ENCODE measurements at regions not wholly inside any gene's neighbourhood (a gene's known extent, or its start where the extent isn't known, plus 50 kb on each side); places are given as distances from the start of the nearest gene placed in this dataset.

DNA sequence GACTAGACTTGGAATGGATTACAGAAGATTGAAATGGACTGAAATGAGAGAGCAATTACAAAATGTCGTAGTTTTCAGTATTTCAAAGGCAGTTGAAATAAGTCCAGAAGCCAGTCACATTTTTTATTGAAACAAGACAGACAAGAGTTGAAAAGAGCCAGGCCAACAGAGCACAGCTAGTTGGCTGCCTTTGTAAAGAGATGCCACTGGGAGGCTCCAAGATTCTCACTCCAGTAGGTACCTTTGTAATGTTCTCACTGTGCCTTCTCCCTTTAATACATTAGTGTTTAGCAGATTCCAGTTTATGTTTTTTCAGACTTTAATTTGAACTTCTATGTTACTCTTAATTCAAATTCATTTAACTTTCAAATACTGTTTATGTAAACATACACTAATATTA lies 234.8 kb downstream of the DSEL start:
- H3K4me1 ChIP-seq (ENCODE audit: control insufficient read depth in 2 of 2, insufficient read depth in 2 of 2, low read length in 1 of 2) = no peaks in the 10 kb centered on the region
- no peaks in the 10 kb centered on the region for H3K36me3 ChIP-seq (ENCODE audit: control insufficient read depth in 2 of 2, insufficient read depth in 2 of 2, low read length in 1 of 2)
- H3K27me3 ChIP-seq (ENCODE audit: control insufficient read depth in 1 of 2, insufficient read depth in 2 of 2, low read length in 2 of 2) = no peaks in the 10 kb centered on the region
- no peak overlapping the region for H3K4me3 ChIP-seq (ENCODE audit: low read depth in 1 of 2, low read length in 2 of 2)
- no peaks in the 10 kb centered on the region for H3K9me3 ChIP-seq (ENCODE audit: control insufficient read depth in 2 of 2, insufficient read depth in 1 of 2, low read depth in 1 of 2, low read length in 1 of 2)
- H3K27ac ChIP-seq (ENCODE audit: low read depth in 2 of 2, low read length in 1 of 2) = no peak overlapping the region
- WGBS, 2 donors = 61 to 75% methylated on average over 1 of the region's 1 CpG

DNA sequence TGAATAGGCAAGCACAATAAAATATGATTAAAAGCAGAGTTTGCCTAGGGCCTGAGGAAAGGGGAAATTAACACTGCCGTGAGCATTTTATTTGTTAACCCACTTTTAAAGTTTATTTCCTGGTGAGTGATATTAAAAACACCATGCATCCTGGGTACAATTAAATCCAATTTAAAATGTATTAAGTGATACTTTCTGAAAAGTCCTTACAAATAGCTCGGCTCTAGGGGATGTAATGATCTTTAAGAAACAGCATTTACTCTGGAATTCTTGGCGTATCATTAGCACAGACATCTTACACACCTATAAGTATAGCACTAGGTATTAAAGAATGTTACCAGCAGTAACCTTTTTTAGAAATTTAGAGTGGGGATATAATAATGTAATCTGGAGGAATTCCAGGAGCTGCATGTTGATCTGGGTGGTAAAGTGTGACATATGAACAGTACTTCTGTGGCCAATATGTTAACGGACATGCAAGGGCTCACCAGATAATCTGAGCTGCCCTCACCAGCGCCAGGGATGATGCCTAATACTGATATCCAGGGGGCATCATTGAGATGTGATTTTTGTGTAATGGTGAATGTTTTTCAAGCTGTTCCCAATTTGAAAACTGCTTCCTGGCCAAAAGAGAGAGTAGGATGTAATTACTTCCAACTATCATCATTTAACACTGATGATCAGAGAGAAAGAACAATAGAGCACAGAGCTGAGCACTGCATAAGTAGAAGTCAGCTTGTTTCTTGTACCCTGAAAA lies 235.9 kb downstream of the DSEL start:
- Histone ChIP-seq H3K9me3 (ENCODE audit: control insufficient read depth in 2 of 2, insufficient read depth in 1 of 2, low read depth in 1 of 2, low read length in 1 of 2) (no peaks in the 10 kb centered on the region), H3K4me3 (ENCODE audit: low read depth in 1 of 2, low read length in 2 of 2) (no peak overlapping the region), H3K4me1 (ENCODE audit: control insufficient read depth in 2 of 2, insufficient read depth in 2 of 2, low read length in 1 of 2) (no peaks in the 10 kb centered on the region), H3K27ac (ENCODE audit: low read depth in 2 of 2, low read length in 1 of 2) (no peak overlapping the region), H3K36me3 (ENCODE audit: control insufficient read depth in 2 of 2, insufficient read depth in 2 of 2, low read length in 1 of 2) (no peaks in the 10 kb centered on the region), H3K27me3 (ENCODE audit: control insufficient read depth in 1 of 2, insufficient read depth in 2 of 2, low read length in 2 of 2) (no peaks in the 10 kb centered on the region)
- WGBS, 2 donors = 75% methylated on average over 5 of the region's 5 CpGs

DNA sequence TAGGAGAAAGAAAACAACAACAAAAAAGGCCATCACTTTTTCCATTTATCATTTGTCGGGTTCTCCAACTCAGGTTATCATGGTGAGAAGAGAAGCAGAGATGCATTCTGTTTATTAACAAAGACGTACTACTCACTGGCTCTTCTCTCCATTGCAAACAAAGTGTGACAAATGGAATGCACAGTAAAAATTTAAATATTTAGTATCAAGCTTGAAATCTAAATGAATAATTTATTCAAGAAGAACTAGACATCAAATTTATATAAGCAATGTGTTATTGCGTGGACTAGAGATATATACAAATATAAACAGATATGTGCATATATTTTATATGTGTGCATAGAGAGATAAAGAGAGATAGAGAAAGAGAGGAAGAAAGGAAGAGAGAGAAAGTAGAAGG lies 236.5 kb downstream of the DSEL start:
- Histone ChIP-seq H3K27ac (ENCODE audit: low read depth in 2 of 2, low read length in 1 of 2) (no peak overlapping the region), H3K4me1 (ENCODE audit: control insufficient read depth in 2 of 2, insufficient read depth in 2 of 2, low read length in 1 of 2) (no peaks in the 10 kb centered on the region), H3K27me3 (ENCODE audit: control insufficient read depth in 1 of 2, insufficient read depth in 2 of 2, low read length in 2 of 2) (no peaks in the 10 kb centered on the region), H3K36me3 (ENCODE audit: control insufficient read depth in 2 of 2, insufficient read depth in 2 of 2, low read length in 1 of 2) (no peaks in the 10 kb centered on the region), H3K9me3 (ENCODE audit: control insufficient read depth in 2 of 2, insufficient read depth in 1 of 2, low read depth in 1 of 2, low read length in 1 of 2) (no peaks in the 10 kb centered on the region), H3K4me3 (ENCODE audit: low read depth in 1 of 2, low read length in 2 of 2) (no peak overlapping the region)
- 72 to 73% methylated on average over 3 of the region's 3 CpGs for WGBS, 2 donors

DNA sequence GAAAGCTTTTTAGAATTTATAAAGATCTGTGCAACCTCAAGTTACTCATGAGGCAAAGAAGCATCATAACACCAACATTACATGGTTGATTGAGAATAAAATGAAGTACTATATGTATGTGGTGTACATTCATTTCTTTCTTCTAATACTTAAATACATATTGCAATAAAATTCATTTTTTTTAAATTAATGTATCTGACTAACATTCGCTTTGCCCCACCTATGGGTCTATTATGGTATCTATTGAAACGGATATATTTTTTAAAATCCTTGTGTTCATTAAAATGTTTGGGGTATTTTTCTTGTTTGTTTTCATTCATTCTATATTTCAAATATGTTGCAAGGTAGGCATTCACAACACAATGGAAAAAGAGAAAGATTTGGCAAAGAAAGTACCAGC lies 237.5 kb downstream of the DSEL start:
- Histone ChIP-seq H3K4me1 (ENCODE audit: control insufficient read depth in 2 of 2, insufficient read depth in 2 of 2, low read length in 1 of 2) (no peaks in the 10 kb centered on the region), H3K27me3 (ENCODE audit: control insufficient read depth in 1 of 2, insufficient read depth in 2 of 2, low read length in 2 of 2) (no peaks in the 10 kb centered on the region), H3K27ac (ENCODE audit: low read depth in 2 of 2, low read length in 1 of 2) (no peak overlapping the region), H3K4me3 (ENCODE audit: low read depth in 1 of 2, low read length in 2 of 2) (no peak overlapping the region), H3K36me3 (ENCODE audit: control insufficient read depth in 2 of 2, insufficient read depth in 2 of 2, low read length in 1 of 2) (no peaks in the 10 kb centered on the region), H3K9me3 (ENCODE audit: control insufficient read depth in 2 of 2, insufficient read depth in 1 of 2, low read depth in 1 of 2, low read length in 1 of 2) (no peaks in the 10 kb centered on the region)
- 85 to 87% methylated on average over 2 of the region's 2 CpGs for WGBS, 2 donors

DNA sequence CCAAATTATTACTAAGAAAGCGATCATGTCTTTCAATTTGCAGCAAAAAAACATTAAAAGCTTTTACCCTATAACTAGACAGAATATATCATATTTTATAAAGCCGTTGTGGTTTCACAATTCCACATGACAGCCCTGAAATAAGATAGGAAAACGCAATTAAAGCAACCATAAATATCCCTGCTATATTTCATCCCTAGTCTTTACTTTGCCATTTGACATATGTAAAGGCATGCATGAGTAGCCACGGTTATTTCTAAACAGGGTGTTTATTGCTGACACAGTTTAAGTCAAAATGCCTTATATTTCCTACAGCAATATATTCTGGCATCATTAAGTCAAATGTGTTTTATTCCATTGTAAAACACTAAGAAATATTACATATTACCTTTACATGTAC lies 239.9 kb downstream of the DSEL start:
- 75% methylated on average over 4 of the region's 4 CpGs for WGBS, 2 donors
- no peaks in the 10 kb centered on the region for H3K4me1 ChIP-seq (ENCODE audit: control insufficient read depth in 2 of 2, insufficient read depth in 2 of 2, low read length in 1 of 2)
- H3K36me3 ChIP-seq (ENCODE audit: control insufficient read depth in 2 of 2, insufficient read depth in 2 of 2, low read length in 1 of 2) = no peaks in the 10 kb centered on the region
- H3K9me3 ChIP-seq (ENCODE audit: control insufficient read depth in 2 of 2, insufficient read depth in 1 of 2, low read depth in 1 of 2, low read length in 1 of 2) = no peaks in the 10 kb centered on the region
- no peak overlapping the region for H3K27ac ChIP-seq (ENCODE audit: low read depth in 2 of 2, low read length in 1 of 2)
- H3K4me3 ChIP-seq (ENCODE audit: low read depth in 1 of 2, low read length in 2 of 2) = no peak overlapping the region
- no peaks in the 10 kb centered on the region for H3K27me3 ChIP-seq (ENCODE audit: control insufficient read depth in 1 of 2, insufficient read depth in 2 of 2, low read length in 2 of 2)

DNA sequence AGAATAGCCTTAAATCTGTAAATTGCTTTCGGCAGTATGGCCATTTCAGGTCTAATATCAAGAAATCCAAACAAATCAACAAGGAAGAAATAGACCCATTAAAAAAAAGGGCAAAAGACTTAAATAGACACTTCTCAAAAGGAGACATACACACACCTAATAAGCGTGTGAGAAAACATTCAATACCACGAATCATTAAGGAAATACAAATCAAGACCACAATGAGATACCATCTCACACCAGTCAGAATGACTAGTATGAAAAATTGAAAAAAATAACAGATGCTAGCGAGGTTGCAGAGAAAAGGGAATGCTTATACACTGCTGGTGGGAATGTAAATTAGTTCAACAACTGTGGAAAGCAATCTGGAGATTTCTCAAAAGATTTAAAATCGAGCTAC lies 243.2 kb downstream of the DSEL start:
- Histone ChIP-seq H3K36me3 (ENCODE audit: control insufficient read depth in 2 of 2, insufficient read depth in 2 of 2, low read length in 1 of 2) (no peaks in the 10 kb centered on the region), H3K4me1 (ENCODE audit: control insufficient read depth in 2 of 2, insufficient read depth in 2 of 2, low read length in 1 of 2) (no peaks in the 10 kb centered on the region), H3K27ac (ENCODE audit: low read depth in 2 of 2, low read length in 1 of 2) (no peak overlapping the region), H3K9me3 (ENCODE audit: control insufficient read depth in 2 of 2, insufficient read depth in 1 of 2, low read depth in 1 of 2, low read length in 1 of 2) (no peaks in the 10 kb centered on the region), H3K4me3 (ENCODE audit: low read depth in 1 of 2, low read length in 2 of 2) (no peak overlapping the region), H3K27me3 (ENCODE audit: control insufficient read depth in 1 of 2, insufficient read depth in 2 of 2, low read length in 2 of 2) (no peaks in the 10 kb centered on the region)
- 71% methylated on average over 5 of the region's 5 CpGs for WGBS, 2 donors

DNA sequence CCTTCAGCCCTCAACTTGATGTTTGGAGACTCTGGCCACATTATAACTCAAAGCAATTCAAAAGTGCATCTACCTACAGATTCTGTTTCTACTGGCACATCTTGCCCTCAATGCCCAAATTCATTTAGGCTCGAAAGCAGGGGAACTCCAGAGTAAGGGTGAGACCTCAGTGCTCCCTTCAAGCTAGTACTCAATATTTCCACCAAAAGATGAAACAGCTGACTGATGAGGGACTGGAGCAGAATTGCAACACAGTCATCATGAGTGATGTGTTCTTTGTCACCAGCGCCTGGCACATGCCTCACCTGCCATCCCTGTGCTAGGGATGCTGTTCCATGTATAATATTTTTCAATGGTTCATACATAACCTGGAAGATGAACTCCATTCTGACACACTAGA lies 247.3 kb downstream of the DSEL start:
- H3K9me3 ChIP-seq (ENCODE audit: control insufficient read depth in 2 of 2, insufficient read depth in 1 of 2, low read depth in 1 of 2, low read length in 1 of 2) = no peaks in the 10 kb centered on the region
- 75 to 77% methylated on average over 2 of the region's 2 CpGs for WGBS, 2 donors
- H3K27me3 ChIP-seq (ENCODE audit: control insufficient read depth in 1 of 2, insufficient read depth in 2 of 2, low read length in 2 of 2) = no peaks in the 10 kb centered on the region
- H3K4me3 ChIP-seq (ENCODE audit: low read depth in 1 of 2, low read length in 2 of 2) = no peak overlapping the region
- no peaks in the 10 kb centered on the region for H3K36me3 ChIP-seq (ENCODE audit: control insufficient read depth in 2 of 2, insufficient read depth in 2 of 2, low read length in 1 of 2)
- H3K27ac ChIP-seq (ENCODE audit: low read depth in 2 of 2, low read length in 1 of 2) = no peak overlapping the region
- H3K4me1 ChIP-seq (ENCODE audit: control insufficient read depth in 2 of 2, insufficient read depth in 2 of 2, low read length in 1 of 2) = no peaks in the 10 kb centered on the region

DNA sequence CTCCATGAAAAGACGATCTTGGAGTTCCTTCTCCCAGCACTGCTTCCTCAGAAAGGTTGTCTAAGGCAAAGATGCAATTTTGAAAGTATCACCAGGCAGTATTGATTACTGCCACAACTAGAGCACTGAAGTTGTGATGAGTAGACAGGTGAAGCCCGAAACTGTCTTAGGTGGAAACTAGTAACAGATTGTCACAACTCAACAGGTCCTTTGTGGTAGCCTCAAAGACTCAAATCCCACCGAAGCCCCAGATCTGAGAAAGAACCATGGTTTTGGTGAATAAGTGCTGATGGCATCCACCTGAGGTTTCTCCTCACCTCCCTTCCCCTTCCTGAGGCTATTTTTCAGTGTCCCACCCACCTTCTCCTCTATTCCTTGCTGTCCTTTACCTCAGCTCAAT lies 248.0 kb downstream of the DSEL start:
- no peak overlapping the region for H3K4me3 ChIP-seq (ENCODE audit: low read depth in 1 of 2, low read length in 2 of 2)
- no peak overlapping the region for H3K27ac ChIP-seq (ENCODE audit: low read depth in 2 of 2, low read length in 1 of 2)
- H3K27me3 ChIP-seq (ENCODE audit: control insufficient read depth in 1 of 2, insufficient read depth in 2 of 2, low read length in 2 of 2) = no peaks in the 10 kb centered on the region
- no peaks in the 10 kb centered on the region for H3K36me3 ChIP-seq (ENCODE audit: control insufficient read depth in 2 of 2, insufficient read depth in 2 of 2, low read length in 1 of 2)
- WGBS, 2 donors = 85 to 86% methylated on average over 3 of the region's 3 CpGs
- no peaks in the 10 kb centered on the region for H3K9me3 ChIP-seq (ENCODE audit: control insufficient read depth in 2 of 2, insufficient read depth in 1 of 2, low read depth in 1 of 2, low read length in 1 of 2)
- no peaks in the 10 kb centered on the region for H3K4me1 ChIP-seq (ENCODE audit: control insufficient read depth in 2 of 2, insufficient read depth in 2 of 2, low read length in 1 of 2)

DNA sequence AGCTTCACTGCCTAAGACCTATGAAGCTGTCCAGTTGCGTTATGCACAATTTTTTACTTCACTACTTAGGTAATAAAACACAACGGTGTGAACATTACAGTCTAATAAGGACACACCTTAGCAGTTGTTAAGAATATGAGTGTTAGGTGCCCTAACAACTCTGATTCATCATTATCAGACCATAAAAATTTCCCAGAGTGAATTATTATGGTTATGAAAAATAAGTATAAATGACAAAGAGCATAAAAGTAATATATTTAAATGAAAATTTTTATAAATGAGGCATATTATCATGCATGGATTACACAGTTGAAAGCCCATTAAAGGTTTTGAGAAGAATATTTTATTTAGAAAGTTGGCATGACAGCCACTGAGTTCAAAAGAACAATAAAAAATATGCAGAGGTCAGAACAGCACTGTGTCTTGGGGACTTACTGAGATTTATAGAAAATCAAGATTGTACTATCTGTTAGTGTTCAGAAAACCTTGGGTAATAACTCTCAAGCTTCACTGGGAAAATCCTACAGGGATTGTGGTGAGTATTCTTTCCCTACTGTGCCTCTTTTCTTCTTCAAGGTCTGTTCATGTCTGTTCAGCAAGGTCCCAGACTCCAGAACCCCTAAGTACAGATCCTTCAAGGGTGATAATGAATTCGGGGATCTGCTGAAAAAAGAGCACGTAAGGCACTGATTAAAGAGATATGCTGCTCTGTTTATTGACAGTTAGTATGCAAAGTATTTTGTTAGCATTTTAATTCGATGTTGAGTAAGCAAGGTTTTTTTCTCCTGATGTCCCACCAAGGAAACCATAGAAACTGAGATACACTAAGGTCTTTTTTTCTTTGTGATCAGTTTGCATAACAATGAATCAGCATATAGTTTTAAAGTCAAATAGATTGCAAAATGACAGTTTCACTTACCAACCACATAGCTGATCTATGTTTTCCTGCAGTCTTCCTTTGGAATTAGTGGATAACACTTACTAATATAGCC lies 250.0 kb downstream of the DSEL start:
- WGBS, 2 donors = 44 to 49% methylated on average over 5 of the region's 5 CpGs
- Histone ChIP-seq H3K27me3 (ENCODE audit: control insufficient read depth in 1 of 2, insufficient read depth in 2 of 2, low read length in 2 of 2) (no peaks in the 10 kb centered on the region), H3K9me3 (ENCODE audit: control insufficient read depth in 2 of 2, insufficient read depth in 1 of 2, low read depth in 1 of 2, low read length in 1 of 2) (no peaks in the 10 kb centered on the region), H3K4me3 (ENCODE audit: low read depth in 1 of 2, low read length in 2 of 2) (no peak overlapping the region), H3K36me3 (ENCODE audit: control insufficient read depth in 2 of 2, insufficient read depth in 2 of 2, low read length in 1 of 2) (no peaks in the 10 kb centered on the region), H3K27ac (ENCODE audit: low read depth in 2 of 2, low read length in 1 of 2) (no peak overlapping the region), H3K4me1 (ENCODE audit: control insufficient read depth in 2 of 2, insufficient read depth in 2 of 2, low read length in 1 of 2) (no peaks in the 10 kb centered on the region)

Data from esophagus (tissue), 2 donors.